Right renal cortex interstitium (tissue), 3 donors: ENCODE measurements at regions not wholly inside any gene's neighbourhood (a gene's known extent, or its start where the extent isn't known, plus 50 kb on each side); places are given as distances from the start of the nearest gene placed in this dataset.
A peak's percentile ranks its signal among the peaks of the same experiment; 100 is the strongest.

ENCODE experiments used
- DNase-seq, 3 donors: peaks; one replicate each; pipeline ENCODE4 v3.0.0-alpha.2; 2013; ENCODE audit warnings: low read depth in 3 of 3, low spot score in 2 of 3

- DNase-seq: no peak
Measured at GRCh38 chr3:99021466-99021865, 120.0 kb upstream of the DCBLD2 start.

GRCh38 chr3:99016452-99016851, 115.0 kb upstream of the DCBLD2 start:
- DNase-seq: no peak

DNA sequence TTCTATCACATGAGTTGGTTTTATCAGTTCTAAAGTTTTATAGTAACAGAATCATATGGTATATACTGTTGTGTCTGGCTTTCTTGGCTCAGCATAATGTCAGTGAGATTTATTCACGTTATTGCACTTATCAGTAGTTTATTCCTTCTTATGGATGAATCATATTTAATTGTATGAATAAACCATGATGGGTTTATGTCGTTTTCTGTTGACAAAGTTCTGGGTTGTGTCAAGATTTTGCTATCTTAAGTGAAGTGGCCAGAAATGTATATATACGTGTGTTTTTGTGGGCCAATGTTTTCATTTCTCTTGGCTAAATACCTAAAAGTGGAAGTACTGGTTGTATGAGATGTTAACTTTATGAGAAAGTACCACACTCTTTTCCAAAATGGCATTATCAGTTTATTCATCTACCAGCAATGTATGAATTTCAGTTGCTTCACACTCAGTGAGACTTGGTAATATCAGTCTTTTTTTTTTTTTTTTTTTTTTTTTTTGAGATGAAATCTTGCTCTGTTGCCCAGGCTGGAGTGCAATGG, 112.4 kb upstream of the DCBLD2 start:
- DNase-seq: no peak

- no peak for DNase-seq
Measured at GRCh38 chr3:99013077-99013476, 111.6 kb upstream of the DCBLD2 start.

GRCh38 chr3:99012051-99012450, 110.6 kb upstream of the DCBLD2 start:
- DNase-seq: peak in 2 of 3 donors; percentile 2 to 23

GRCh38 chr3:99009851-99010250, 108.4 kb upstream of the DCBLD2 start:
- DNase-seq: no peak

DNA sequence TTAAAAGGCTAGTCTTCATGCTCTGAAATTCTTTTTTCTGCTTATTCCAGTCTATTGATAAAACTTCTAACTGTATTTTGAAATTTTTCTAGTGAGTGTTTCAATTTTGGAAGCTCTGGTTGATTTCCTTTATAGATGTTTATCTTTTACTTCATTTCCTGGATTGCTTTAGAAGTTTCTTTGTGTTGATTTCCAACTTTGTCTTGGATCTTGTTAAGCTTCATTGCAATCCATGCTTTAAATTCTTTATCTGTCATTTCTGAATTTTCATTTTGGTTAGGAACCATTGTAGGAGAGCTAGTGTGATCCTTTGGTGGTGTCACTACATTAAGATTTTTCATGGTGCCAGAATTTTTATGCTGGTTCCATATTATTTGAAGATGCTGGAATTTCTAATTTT, 105.2 kb upstream of the DCBLD2 start:
- no peak for DNase-seq

GRCh38 chr3:98999675-99000074, 98.2 kb upstream of the DCBLD2 start:
- no peak for DNase-seq

DNA sequence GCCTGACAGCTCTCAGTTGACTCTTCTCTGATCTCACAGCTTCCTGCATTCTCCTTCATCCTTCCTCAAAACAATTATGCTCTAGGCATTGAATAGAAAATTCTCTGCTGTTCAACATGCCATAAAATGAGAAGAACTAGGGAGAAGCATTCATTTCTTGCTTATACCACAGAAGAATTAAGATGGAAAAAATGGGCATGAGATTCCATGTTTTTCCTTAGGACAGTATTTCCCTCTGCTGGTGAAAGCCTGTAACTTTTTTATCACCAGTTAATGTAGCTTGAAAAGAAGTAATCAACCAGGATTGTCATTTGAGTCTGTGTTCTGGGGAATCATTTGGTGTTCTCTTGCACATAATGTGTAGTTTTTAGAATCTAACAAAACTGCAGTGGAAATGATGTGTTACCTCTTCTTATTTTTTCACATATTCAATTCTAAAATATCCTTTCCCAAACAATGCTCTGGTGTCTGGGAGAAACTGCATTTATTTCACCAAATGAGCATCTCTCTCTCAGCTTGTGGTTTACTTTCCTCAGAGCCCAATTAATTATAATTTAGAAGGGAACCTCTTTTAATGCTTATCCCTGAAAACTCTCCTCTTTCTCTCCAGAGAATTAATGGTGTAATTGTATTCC, 92.8 kb upstream of the DCBLD2 start:
- DNase-seq: no peak

- DNase-seq: no peak
Measured at GRCh38 chr3:98991393-98991792, 89.9 kb upstream of the DCBLD2 start.

- no peak for DNase-seq
Measured at GRCh38 chr3:98990657-98991056, 89.2 kb upstream of the DCBLD2 start.

DNA sequence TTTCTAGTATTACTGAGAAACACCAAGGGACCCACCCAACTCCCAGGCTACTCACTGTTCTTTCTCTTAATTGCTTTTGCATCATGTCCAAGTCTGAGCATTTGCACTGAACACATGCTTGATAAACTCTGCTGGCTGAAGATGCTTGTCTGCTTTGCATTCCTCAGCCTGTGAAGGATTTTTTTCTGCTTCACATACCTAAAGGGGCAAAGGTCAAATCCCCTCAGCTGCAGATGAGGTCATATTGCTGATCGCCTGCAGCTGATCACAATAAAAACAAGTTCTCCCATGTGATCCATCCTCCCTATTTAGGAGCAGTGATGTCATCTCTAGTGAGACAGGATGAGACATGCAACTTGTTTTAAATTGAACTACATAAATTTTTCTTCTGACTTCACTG, 84.6 kb upstream of the DCBLD2 start:
- DNase-seq: peak in 1 of 3 donors; percentile 19

- DNase-seq: no peak
Measured at GRCh38 chr3:98985431-98985830, 83.9 kb upstream of the DCBLD2 start.

DNA sequence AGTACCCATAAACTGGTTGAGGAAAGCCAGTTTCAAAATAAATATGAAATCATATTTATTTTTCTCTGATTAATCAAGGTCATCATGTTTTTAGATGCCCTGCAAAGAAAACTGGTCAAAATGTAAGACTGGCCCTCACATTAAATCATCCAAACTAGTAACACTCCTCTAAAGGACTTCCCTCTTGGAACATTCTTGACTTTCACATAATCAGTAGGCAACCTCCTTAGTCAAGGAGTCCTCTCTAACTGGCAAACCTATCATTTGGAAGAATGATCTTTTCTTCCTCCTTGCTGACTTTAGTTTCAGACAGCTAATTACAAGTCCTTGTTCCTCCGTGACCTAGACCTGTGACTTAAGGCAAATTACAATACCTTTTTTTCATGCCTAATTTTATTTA, 82.5 kb upstream of the DCBLD2 start:
- no peak for DNase-seq

DNA sequence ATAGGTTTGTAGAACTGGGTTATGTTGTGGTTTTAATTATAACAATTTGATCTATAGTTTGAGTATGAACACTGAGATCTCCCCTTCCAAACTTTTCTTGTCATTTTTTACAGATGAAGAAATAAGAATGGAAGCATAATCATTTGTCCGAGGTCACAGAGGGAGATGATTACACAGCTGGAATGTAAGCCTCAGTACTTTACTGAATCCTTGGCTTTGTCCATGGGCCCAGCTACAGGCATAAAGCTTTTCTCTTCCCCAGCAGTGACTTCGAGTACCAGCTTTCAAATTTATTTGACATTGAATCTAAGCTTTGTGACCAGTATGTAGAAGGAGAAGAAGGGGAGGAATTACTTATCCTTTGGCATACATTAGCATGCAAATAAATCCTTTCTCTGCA, 80.9 kb upstream of the DCBLD2 start:
- no peak for DNase-seq

DNA sequence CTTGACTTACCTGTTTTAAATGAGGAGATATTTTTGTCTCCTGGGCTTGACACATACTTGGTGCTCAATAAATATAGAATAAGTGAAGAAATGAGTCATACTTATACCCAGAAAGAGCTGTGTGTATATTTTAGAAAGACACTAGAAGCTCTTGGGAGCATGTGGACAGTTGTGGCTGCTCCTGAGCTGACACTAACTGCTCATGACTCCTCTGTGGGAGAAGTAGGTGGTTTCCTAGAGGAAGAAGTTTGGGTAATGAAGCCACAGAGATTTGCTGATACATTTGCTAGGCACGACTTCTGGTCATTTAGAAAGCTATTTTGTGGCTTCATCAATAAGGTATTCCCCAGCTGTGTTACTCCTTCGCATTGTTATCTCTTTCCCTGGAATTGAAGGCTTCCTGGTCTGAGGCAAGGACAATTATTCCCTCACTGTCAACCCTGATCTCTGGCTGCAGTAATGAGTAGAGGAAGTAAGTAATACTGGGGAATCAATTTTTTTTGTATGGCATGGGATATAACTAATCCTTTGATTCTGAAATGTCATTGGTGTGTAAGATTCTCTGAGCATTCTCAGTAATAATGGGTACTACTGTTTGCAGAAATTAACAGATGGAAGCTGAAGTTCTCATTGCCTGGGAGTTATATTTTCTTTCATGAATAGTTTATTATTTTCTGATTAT, 79.6 kb upstream of the DCBLD2 start:
- DNase-seq: no peak

GRCh38 chr3:98979296-98979695, 77.8 kb upstream of the DCBLD2 start:
- no peak for DNase-seq

GRCh38 chr3:98978068-98978811, 76.7 kb upstream of the DCBLD2 start:
- no peak for DNase-seq

GRCh38 chr3:98977520-98977919, 76.0 kb upstream of the DCBLD2 start:
- DNase-seq: no peak

- DNase-seq: no peak
Measured at GRCh38 chr3:98974442-98974841, 72.9 kb upstream of the DCBLD2 start.

GRCh38 chr3:98972720-98973119, 71.2 kb upstream of the DCBLD2 start:
- no peak for DNase-seq

DNA sequence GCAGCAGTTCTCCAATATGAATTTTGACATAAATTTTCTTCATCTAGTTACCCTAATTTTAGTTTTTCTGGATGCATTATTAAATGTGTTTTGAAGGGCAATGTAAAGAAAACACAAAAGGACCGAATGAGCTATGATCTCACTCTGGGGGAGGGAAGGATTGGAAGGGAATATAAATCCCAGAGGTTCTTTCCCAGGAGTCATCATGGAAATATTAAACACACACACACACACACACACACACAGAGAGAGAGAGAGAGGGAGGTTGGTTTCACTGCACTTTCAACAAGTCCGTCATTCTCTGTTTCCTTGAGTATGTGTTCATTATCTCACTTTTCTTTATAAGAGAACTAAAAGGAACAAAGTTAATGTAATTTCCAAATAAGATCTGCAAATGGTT, 70.7 kb upstream of the DCBLD2 start:
- no peak for DNase-seq
